ENCODE measurements at regions not wholly inside any gene's neighbourhood (a gene's known extent, or its start where the extent isn't known, plus 50 kb on each side); places are given as distances from the start of the nearest gene placed in this dataset.

DNA sequence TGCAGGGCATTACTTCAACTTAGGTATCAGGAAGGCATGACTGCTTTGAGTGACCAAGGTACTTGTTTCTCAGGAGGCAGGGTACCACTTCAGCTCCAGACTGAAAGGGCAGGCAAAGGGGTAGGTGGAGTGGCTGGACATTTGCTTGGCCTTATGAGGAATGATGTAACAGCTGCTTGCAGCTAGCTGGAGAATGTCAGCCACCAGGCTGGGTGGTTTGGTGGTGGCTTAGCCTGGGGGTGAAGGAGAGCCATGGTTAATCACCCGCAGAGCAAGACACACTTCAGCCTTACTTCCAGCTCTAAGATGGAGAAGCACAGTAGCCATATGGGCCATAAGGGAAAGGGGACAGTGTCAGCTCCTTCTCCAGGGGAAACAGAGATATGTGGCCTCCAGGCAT, 146.1 kb downstream of the APIP start:
- no peak for TF ChIP-seq POLR2A (IDR thresholded peaks at IDR 0.05)
- TF ChIP-seq, protein P1, sequence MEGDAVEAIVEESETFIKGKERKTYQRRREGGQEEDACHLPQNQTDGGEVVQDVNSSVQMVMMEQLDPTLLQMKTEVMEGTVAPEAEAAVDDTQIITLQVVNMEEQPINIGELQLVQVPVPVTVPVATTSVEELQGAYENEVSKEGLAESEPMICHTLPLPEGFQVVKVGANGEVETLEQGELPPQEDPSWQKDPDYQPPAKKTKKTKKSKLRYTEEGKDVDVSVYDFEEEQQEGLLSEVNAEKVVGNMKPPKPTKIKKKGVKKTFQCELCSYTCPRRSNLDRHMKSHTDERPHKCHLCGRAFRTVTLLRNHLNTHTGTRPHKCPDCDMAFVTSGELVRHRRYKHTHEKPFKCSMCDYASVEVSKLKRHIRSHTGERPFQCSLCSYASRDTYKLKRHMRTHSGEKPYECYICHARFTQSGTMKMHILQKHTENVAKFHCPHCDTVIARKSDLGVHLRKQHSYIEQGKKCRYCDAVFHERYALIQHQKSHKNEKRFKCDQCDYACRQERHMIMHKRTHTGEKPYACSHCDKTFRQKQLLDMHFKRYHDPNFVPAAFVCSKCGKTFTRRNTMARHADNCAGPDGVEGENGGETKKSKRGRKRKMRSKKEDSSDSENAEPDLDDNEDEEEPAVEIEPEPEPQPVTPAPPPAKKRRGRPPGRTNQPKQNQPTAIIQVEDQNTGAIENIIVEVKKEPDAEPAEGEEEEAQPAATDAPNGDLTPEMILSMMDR (IDR thresholded peaks at IDR 0.05) = no peak
